GM19395 (cell line): ENCODE measurements at regions not wholly inside any gene's neighbourhood (a gene's known extent, or its start where the extent isn't known, plus 50 kb on each side); places are given as distances from the start of the nearest gene placed in this dataset.
"Not testable (repeated sequence)": the region's sequence is repeated elsewhere in the genome, so short reads cannot be mapped to it uniquely, and the experiment has no call there.

Experiments
- ATAC-seq: cut with Tn5 transposase; IDR thresholded peaks from one replicate; pipeline ENCODE4 v1.9.1; 2021; ENCODE audit warnings: mild to moderate bottlenecking, moderate library complexity; ENCODE audit not compliant: unreplicated experiment

DNA sequence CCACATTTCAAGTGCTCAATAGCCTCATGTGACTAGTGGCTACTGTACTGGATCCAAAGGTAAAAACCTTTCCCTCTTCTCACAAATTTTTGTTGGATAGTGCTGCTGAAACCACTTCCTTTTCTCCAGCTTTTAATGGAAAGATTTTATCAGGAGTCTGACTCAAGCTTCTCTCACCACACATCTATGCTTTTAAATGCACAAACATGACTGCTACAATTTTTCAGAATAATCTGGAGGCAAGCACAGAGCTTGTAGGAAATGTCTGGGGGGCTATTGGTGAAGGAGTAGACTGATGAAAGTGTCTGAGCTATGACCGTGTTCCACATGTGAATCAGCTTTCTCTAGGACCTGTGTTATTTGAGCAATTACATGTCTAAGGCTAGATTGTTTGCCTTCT lies 101.1 kb upstream of the FAT3 start:
- ATAC-seq = no peak

DNA sequence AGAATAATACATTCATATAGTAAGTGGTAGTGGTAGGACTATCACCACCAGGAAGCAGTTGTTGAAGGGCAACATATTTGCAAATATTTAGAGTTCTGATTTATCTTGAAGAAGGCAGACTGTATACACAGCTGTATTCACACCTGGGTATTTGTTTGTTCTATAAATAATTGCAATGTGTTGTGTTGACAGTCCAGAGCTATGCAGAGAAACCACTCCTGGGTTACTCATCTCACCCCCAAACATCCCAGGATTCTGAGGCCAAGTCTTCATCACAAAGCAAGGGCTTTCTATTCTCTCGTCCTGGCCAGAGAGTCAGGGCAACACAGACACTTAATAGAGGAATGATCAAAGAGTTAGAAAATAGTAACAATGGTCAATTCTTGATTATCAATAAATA lies 102.1 kb upstream of the FAT3 start:
- no peak for ATAC-seq

DNA sequence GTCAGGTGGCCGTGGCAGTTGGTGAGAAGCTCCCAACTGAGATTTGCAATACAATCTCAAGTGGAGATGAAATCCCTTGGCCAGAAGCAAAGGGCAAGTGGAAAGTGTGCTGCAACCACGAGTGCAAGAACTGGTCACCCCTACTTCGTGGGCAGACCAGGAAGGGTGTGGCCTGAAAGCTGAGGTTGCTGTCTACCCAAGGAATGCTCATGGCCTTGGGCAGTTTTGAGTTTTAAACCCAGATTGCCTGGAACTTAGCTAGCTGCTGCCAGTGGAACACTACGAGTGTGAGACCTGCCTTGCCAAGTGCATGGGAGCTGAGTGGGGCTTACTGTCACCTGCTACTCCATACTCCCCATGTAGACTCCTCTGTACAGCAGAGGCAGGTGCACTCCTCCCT lies 113.3 kb upstream of the FAT3 start:
- ATAC-seq = no peak

DNA sequence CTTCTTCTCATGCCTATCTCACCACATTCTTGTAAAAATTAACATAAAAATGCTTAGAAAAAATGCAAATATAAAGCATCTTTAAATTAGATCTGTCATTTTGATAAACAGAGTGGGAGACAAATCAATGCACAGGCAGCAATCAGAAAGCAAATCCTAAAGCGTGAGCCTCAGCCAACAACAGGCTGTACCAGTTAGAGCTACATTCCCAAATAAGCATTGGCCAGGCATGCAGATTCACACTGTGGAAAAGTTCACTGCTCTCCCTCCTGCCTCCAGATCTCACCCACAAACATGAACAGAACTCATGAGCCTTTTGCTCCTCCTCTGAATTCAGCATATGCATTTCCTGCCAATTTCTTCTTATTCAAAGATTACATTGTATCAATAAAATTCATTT lies 115.2 kb upstream of the FAT3 start:
- ATAC-seq = no peak

DNA sequence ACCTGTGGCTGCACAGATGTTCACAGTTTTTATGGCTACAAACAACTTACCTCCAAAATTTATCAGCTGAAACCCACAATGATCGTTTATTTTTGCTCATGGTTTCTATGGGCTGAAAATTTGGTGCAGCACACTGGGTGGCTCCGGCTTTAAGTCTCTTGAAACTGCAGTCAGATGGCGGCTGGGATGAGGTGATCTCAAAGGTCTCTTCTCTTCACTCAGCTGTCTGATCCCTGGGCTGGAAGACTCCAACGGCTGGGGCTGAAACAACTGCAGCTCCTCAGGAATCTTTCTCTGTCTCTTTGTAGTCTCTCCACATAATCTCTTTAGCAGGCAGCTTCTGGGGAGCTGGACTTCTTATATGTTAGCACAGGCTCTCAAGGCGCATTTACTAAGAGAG lies 117.3 kb upstream of the FAT3 start:
- no peak for ATAC-seq

DNA sequence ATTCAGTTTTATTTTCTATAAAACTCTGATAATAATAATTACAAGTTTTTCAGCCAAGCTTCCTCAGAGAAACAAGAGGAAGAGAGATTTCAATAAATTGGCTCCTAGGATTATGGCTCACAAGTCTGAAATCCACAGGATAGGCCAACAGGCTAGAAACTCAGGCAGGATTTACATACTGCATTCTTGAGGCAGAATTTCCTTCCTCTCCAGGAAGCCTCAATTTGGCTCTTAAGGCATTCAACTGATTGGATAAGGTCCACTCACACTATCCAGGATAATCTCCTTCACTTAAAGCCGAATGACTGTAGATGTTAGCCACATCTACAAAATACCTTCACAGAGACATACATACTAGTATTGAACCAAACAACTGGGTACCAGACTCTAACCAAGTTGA lies 120.3 kb upstream of the FAT3 start:
- no peak for ATAC-seq

DNA sequence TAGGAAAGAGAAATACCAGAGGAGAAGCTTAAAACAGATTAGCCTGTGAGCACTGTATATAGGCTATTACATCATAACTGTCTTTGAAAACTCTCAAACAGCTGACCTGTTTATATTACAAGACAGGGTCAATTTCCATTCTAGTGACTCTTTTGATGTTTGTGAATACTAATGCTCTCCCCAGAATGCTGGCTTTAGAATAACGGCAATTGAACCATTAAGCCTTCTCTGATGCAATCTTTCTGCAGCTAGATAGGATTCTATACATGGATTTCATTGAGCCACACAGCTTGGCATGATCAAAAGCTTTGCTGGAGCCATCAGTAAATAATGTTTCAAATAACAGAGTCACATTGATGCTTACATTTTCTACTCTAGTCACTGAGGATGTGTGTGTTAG lies 122.7 kb upstream of the FAT3 start:
- no peak for ATAC-seq

DNA sequence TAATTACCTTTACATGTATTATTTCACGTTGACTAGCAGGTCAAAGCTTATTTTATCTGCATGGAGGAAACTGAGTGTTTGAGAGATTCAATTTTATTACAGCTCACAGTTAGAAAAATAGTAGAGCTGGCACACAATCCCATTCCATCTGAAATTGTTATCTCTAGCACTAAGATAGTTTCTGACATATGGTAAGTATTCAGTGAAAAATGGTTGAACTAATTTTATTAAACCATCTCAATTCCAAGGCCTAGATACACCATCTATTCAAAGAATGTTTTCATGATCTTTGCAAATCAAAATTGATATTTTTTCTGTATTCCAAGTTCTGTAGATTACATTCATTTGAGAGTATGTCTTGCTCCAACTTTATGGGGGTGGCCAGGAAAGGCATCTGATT lies 125.4 kb upstream of the FAT3 start:
- ATAC-seq = no peak

DNA sequence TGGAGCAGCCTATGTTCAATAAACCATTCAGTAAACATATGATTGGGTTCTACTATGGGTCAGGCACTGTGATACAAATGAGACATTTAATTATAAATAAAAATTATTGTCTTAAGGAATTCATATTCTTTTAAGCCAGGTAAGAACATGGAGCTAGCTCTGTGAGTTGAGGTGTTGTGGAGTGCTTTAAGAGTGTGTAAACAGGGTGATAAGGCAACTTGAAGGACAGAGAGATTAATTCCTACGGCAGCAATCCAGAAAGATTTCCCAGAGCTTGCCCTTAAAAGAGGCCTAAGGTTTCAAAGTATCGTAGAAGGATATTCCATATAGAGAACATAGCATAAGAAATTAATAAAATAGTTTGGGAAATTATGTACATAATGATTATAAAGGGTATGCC lies 126.4 kb upstream of the FAT3 start:
- ATAC-seq = no peak

DNA sequence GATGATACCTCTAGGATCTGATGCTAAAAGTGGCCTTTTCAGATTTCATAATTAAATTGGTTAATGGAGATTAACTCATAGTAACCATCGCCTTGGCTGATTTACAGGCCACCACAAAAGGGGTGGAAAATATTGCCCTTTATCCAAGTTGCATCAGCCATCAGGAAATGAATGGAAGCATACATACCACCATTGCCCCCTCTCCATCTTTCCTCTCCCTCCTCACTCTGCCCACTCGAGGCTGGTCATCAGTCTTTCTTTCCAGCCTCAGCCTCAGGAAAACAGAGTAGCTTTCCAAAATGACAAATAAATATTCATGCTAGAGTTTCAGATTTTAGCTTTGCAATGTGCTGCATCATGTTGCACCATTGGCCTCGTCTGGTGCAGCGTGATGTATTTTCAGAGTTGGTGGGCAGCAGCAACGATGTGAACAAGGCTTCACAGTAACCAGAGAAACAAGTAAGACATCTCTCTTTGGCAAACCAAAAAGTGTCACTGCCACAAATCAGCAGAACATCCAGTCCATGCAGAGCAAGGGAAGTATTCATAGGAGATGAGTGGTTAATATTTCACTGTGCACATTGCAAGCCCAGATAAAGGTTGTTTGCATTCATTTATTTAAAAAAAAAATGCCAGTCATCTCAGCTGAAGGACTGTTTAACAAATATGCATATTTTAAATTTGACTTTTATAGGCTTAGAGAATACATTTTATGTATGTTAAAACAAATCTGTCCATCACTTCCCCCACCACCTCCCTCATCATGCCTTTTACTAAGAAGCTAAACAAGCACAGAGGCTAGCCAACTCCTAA lies 136.7 kb upstream of the FAT3 start:
- no peak for ATAC-seq

DNA sequence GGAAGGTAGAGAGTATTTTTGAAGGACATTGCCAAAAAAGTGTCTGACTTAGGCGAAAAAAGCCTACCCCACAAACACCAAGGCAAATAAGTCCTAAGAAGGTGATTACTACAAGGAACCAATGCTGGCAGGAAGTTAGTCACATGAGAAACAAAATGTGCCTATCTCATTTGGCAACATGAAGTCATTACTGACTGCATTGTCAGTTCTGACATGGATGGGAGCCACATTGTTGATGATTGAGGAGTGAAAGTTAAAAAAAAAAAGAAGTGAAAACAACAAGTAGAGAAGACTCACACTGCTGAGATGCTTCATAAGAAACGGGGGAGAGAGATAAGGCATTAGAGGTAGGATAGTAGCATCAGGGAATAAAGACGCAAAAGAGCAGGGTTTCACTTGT lies 141.5 kb upstream of the FAT3 start:
- no peak for ATAC-seq

DNA sequence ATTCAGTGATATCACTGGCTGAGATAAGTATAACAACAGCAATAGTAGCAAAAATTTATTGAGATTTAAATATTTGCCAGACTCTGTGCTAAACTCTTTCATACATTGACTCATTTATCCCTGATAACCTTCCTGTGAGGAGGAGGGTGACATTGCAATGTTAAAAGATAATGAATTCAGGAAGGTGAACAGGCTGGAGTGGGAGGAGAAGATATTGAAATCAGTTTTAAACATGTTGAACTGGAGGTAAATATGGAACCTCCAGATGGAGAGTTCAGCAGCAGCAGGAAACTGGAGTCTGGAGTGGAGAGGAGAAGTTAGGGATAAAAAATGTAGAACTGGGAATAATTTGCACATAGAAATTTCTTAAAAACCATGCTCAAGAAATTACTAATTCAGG lies 142.0 kb upstream of the FAT3 start:
- ATAC-seq = no peak

DNA sequence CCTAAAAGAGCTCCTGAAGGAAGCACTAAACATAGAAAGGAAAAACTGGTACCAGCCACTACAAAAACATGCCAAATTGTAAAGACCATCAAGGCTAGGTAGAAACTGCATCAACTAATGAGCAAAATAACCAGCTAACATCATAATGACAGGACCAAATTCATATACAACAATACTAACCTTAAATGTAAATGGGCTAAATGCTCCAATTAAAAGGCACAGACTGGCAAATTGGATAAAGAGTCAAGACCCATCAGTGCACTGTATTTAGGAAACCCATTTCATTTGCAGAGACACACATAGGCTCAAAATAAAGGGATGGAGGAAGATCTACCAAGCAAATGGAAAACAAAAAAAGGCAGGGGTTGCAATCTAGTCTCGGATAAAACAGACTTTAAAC lies 150.1 kb upstream of the FAT3 start:
- not testable (repeated sequence) for ATAC-seq

DNA sequence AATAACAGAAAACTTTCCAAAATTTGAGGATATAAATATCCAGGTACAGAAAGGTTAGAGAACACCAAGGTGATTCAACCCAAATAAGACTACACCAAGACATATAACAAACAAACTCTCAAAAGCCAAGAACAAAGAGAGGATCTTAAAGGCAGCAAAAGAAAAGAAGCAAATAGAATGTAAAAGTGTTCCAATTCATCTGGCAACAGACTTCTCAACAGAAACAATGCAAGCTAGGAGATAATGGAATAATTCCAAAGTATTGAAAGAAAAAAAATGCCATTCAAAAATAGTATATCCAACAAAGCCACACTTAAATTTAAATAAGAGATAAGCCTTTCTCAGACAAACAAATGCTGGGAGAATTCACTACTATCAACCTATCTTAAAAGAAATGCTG lies 153.0 kb upstream of the FAT3 start:
- no peak for ATAC-seq

DNA sequence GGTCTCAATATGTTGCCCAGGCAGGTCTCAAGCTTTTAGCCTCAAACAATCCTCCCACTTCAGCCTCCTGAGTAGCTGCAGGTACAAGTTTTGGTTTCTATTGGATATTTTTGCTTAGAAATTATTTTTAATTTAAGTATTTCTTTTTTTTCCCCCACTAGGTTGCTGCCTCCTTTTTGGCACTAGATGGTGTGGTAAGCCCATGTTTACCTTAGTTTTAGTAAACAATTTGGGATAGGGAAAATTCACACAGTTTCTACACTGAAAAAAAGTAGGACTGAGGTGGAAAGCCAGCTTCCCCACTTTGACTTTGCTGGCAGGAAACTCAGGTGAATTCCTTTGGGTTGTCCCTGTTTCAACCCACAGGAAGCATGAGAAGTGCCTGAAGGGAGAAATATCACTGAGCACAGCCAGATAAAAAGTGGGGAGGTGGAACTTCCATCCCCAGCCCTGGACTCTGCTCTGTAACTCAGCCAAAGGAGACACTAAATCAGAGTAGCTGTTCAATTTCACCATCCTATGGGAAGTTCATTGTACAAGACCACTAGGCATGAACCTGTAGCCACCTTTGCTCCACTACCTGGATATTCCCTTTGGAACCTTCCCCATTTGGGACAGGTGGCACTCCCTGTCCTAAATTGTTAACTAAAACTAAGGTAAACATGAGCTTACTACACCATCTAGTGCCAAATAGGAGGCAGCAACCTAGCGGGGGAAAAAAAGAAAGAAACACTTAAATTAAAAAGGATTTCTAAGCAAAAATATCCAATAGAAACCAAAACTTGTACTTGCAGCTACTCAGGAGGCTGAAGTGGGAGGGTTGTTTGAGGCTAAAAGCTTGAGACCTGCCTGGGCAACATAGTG lies 154.4 kb upstream of the FAT3 start:
- ATAC-seq = no peak

DNA sequence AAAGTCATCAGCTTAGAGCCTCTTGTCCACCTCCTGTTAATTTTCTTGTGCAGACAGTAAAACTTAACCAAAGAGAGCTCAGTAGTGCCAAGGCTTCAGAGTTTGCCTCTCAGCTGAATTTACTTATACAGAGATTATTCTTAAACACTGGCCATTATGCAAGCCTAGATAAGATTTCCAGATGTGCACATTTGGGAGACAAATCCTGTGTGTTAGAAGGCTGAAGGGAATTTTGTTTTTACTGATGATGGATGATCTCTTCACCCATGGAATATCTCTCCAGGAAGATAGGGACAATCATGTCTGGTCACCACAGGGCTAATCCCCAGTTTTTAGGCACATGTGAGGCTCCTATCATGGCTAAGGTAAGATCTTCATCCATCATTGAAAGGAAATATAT lies 157.6 kb upstream of the FAT3 start:
- no peak for ATAC-seq

DNA sequence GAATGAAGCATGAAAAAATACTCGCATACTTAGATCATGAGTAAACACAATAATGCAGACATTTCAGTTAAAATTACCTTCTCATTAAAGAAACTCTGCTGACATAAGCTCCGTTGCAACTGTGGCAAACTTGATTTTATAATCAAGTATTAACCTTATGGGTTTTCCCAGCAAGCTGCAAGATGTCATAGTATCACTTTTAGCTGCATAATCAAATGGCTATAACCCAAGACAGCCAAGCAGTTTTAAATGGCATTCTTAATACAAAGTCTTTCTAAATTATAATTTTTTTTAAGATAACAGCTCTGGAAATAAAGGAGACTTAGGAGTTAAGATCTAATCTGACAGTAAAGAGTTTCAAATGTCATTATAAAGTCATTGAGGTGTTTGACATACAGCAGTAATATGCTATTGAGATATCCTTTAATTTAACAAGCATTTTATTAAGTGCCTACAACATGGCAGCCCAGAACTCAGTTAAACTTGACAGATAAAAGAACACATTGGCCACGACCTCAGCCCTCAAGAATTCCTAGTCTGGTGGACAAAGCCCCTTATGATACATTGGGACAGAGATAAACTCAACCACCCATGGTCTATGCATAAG lies 163.1 kb upstream of the FAT3 start:
- no peak for ATAC-seq

DNA sequence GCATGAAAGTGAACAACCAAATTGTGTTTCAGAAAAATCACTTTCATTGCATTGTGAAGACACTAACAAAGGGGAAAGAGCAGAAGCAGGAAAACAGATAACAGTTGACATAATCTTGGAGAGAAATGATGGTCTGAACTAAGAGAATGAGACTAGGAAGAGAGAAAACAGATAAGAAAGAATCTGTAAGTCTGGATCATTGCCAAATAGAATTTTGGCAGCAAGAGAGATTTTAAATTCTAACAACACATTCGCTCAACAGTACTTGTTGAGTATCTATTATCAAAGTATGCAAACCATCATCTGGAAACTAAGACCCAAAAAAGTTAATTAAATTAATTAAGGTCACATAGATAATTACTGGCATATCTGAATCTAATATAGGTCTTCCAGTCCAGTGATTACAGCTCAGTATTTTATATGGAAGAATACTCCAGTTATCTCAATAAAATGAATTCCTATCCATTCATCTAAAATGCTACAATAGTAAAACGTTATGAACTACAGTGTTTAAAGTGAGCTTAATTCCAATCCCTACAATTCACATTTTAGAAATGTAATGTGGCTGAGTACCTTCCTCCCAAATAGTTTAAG lies 166.7 kb upstream of the FAT3 start:
- ATAC-seq = no peak

DNA sequence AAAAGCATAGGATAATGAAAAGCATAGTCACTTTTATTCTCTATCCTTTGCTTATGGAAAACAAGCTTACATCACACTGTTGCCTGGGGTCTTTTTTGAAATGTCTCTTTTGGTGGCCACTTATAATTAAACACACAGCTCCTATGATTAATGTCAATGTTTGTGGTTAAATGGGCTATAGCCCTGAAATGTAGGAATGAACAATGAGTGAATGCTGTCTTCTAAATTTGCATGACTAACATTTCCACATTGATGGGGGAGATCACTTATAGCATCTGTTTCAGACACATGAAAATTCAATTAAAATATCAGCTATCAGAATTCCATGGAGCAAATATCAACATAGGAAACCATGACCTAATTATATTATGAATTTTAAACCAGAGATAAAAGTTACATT lies 171.4 kb upstream of the FAT3 start:
- ATAC-seq = no peak

DNA sequence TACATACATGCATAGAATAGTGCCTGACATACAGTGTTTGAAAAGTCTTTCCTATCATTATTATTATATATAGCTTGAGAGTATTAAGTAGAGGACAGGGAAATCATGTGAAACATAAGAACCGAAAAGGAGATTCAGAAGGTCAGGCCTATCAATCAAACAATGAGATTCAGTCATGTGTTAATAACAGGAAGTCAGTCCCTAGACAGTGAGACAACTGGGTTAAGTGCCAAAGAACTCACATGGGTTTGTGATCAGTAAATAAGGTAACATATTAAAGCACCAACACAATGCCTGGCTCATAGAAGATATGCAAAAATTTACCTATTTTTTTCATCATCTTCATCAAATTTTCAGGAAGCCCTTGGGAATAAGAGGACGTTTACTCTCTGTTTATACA lies 174.3 kb upstream of the FAT3 start:
- ATAC-seq = no peak

DNA sequence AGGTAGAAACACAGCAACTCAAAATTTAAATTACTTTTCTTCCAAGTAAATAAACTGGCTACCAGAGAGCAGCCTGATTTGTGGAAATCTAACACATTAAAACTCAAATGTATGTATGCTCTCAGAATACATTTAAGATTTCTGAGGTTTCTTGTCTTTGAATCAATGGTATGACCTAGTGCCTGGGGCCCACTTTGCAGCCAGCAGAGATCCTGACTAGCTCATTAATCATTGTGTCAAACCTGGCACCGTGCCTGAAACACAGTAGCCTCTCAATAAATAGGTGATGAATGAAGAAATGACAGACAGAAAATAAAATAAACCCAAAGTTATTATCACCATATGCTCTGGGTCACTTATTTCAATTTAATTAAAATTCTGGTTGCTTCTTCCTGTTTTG lies 176.2 kb upstream of the FAT3 start:
- ATAC-seq = no peak

DNA sequence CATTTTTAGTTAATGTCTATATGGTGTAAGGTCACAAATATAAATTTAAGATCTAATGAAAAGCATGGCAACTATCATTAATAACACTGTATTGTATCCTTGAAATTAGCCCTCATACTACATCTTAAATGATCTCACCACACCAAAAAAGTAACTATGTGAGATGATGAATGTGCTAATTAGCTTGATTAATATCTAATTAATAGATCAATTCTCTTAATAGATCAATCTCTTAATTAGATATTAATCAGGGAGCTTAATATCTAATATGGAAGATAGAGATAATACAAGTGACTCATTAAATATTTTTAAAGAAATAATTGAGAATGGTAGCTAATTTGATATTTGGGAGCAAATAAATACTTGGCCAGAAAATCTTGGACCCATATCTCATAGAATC lies 178.5 kb upstream of the FAT3 start:
- no peak for ATAC-seq
